Natural killer cell (primary cell): ENCODE measurements at regions not wholly inside any gene's neighbourhood (a gene's known extent, or its start where the extent isn't known, plus 50 kb on each side); places are given as distances from the start of the nearest gene placed in this dataset.
A peak's percentile ranks its signal among the peaks of the same experiment; 100 is the strongest.

Experiments
- ATAC-seq, 3 donors: fragments of 150-1000 bp in 2 of 3; fragments of 200-7000 bp in 1 of 3; cut with Tn5 transposase; 1 replicate in 1 of 3; 2 replicates in 2 of 3; pipeline ENCODE4 v1.10.0; 2021; ENCODE audit warnings: mild to moderate bottlenecking in 2 of 3, moderate library complexity in 2 of 3
- DNase-seq, 2 donors: peaks; one replicate each; pipeline versions ENCODE4 v3.0.0 to v3.0.0-alpha.2; 2013 to 2021; ENCODE audit warnings: mixed read lengths in 1 of 2
- H3K27ac ChIP-seq: one replicate; pipeline ENCODE4 v1.5.1; 2013; ENCODE audit warnings: mild to moderate bottlenecking, low read length
- H3K27me3 ChIP-seq: one replicate; pipeline ENCODE4 v1.6.1; 2013; ENCODE audit warnings: low read length; ENCODE audit not compliant: control insufficient read depth, insufficient read depth
- H3K36me3 ChIP-seq: one replicate; pipeline ENCODE4 v1.6.1; 2013; ENCODE audit warnings: low read length; ENCODE audit not compliant: control insufficient read depth, insufficient read depth
- H3K4me1 ChIP-seq: one replicate; pipeline ENCODE4 v1.6.1; 2013; ENCODE audit warnings: low read length; ENCODE audit not compliant: control insufficient read depth, insufficient read depth
- H3K4me3 ChIP-seq: one replicate; pipeline ENCODE4 v1.5.1; 2013; ENCODE audit warnings: low read length
- H3K9me3 ChIP-seq: one replicate; pipeline ENCODE4 v1.6.1; 2013; ENCODE audit warnings: low read length; ENCODE audit not compliant: control insufficient read depth, insufficient read depth
- H3K27ac Mint-ChIP-seq, 2 donors: one replicate each; pipeline ENCODE4 v1.8.0; 2022; ENCODE audit warnings: mild to moderate bottlenecking in 2 of 2, mixed read lengths in 2 of 2, moderate library complexity in 1 of 2
- H3K27me3 Mint-ChIP-seq, 2 donors: one replicate each; pipeline ENCODE4 v1.8.0; 2022; ENCODE audit warnings: low read depth in 2 of 2, mixed read lengths in 2 of 2
- H3K36me3 Mint-ChIP-seq: one replicate; pipeline ENCODE4 v1.8.0; 2022; ENCODE audit warnings: mixed read lengths
- H3K4me1 Mint-ChIP-seq, 2 donors: one replicate each; pipeline ENCODE4 v1.8.0; 2022; ENCODE audit warnings: mixed read lengths in 2 of 2
- H3K4me3 Mint-ChIP-seq: one replicate; pipeline ENCODE4 v1.8.0; 2022; ENCODE audit warnings: mild to moderate bottlenecking, moderate library complexity, mixed read lengths
- H3K9me3 Mint-ChIP-seq, 2 donors: one replicate each; pipeline ENCODE4 v1.8.0; 2022; ENCODE audit warnings: mixed read lengths in 2 of 2
- CTCF ChIP-seq: fragments of 200-600 bp; IDR thresholded peaks from one replicate; pipeline ENCODE4 v1.8.0; 2022; ENCODE audit warnings: antibody characterized with exemption
- WGBS: methylation state at CpG from one replicate; pipeline ENCODE4 v1.1.7; 2013; ENCODE audit warnings: missing lambda C conversion rate; ENCODE audit not compliant: insufficient coverage; 5-methylcytosine and 5-hydroxymethylcytosine counted together
- intact Hi-C: fragments of 100-400 bp; cut with micrococcal nuclease; formaldehyde crosslinking; loops from one replicate; pipeline ENCODE4 v1.14.2; 2022

GRCh38 chr20:60650087-60650486, 602.0 kb upstream of the CDH4 start:
- TF ChIP-seq CTCF, result no peak
- no peaks in the 10 kb centered on the region for H3K9me3 ChIP-seq
- WGBS, result 96% methylated on average over 10 of the region's 10 CpGs
- Mint-ChIP-seq H3K4me3 (no peak overlapping the region), H3K9me3 (no peaks in the 10 kb centered on the region), H3K27me3 (peaks cover 8 to 19% of the 10 kb centered on the region in 2 donors), H3K36me3 (no peaks in the 10 kb centered on the region), H3K27ac (no peak overlapping the region), H3K4me1 (no peaks in the 10 kb centered on the region)
- intact Hi-C loops, result no loop called here
- no peaks in the 10 kb centered on the region for H3K4me1 ChIP-seq
- ATAC-seq (peak in 1 of 3 donors; percentile 33), DNase-seq (no peak)
- no peaks in the 10 kb centered on the region for H3K36me3 ChIP-seq
- no peak overlapping the region for H3K4me3 ChIP-seq
- H3K27ac ChIP-seq, result no peak overlapping the region
- H3K27me3 ChIP-seq, result no peaks in the 10 kb centered on the region

- H3K27ac Mint-ChIP-seq, result no peak overlapping the region
- TF ChIP-seq CTCF, result no peak
Observed at GRCh38 chr20:60652046-60652445, 600.0 kb upstream of the CDH4 start.

GRCh38 chr20:60652615-60653014, 599.4 kb upstream of the CDH4 start:
- H3K27me3 ChIP-seq, result no peaks in the 10 kb centered on the region
- H3K36me3 ChIP-seq, result no peaks in the 10 kb centered on the region
- no peak overlapping the region for H3K27ac ChIP-seq
- Mint-ChIP-seq H3K27ac (no peak overlapping the region), H3K4me1 (no peaks in the 10 kb centered on the region), H3K4me3 (no peak overlapping the region), H3K36me3 (no peaks in the 10 kb centered on the region), H3K9me3 (no peaks in the 10 kb centered on the region), H3K27me3 (peaks cover 15 to 22% of the 10 kb centered on the region in 2 donors)
- H3K4me1 ChIP-seq, result no peaks in the 10 kb centered on the region
- DNase-seq (no peak), ATAC-seq (no peak)
- no peak overlapping the region for H3K4me3 ChIP-seq
- WGBS, result 77% methylated on average over 4 of the region's 4 CpGs
- TF ChIP-seq CTCF, result no peak
- no peaks in the 10 kb centered on the region for H3K9me3 ChIP-seq
- intact Hi-C loops, result no loop called here

More at GRCh38 chr20:60652046-60652445, 600.0 kb upstream of the CDH4 start:
- ATAC-seq, result no peak
- H3K27ac ChIP-seq, result no peak overlapping the region
- H3K27me3 ChIP-seq, result no peaks in the 10 kb centered on the region
- H3K4me3 ChIP-seq, result no peak overlapping the region
- Mint-ChIP-seq H3K9me3 (no peaks in the 10 kb centered on the region), H3K36me3 (no peaks in the 10 kb centered on the region), H3K4me3 (no peak overlapping the region), H3K4me1 (no peaks in the 10 kb centered on the region), H3K27me3 (peaks cover 12 to 20% of the 10 kb centered on the region in 2 donors)
- H3K4me1 ChIP-seq, result no peaks in the 10 kb centered on the region
- WGBS, result 75% methylated on average over 1 of the region's 2 CpGs
- DNase-seq, result no peak
- intact Hi-C loops, result no loop called here
- H3K36me3 ChIP-seq, result no peaks in the 10 kb centered on the region
- no peaks in the 10 kb centered on the region for H3K9me3 ChIP-seq

- DNase-seq (no peak), ATAC-seq (no peak)
- no peaks in the 10 kb centered on the region for H3K9me3 ChIP-seq
- H3K27ac ChIP-seq, result no peak overlapping the region
- Mint-ChIP-seq H3K27me3 (peaks cover 15 to 22% of the 10 kb centered on the region in 2 donors), H3K4me1 (no peaks in the 10 kb centered on the region), H3K27ac (no peak overlapping the region), H3K36me3 (no peaks in the 10 kb centered on the region), H3K9me3 (no peaks in the 10 kb centered on the region), H3K4me3 (no peak overlapping the region)
- intact Hi-C loops, result no loop called here
- TF ChIP-seq CTCF, result no peak
- H3K36me3 ChIP-seq, result no peaks in the 10 kb centered on the region
- H3K4me1 ChIP-seq, result no peaks in the 10 kb centered on the region
- H3K4me3 ChIP-seq, result no peak overlapping the region
- 65% methylated on average over 1 of the region's 2 CpGs for WGBS
- H3K27me3 ChIP-seq, result no peaks in the 10 kb centered on the region
Observed at GRCh38 chr20:60653111-60653845, 598.8 kb upstream of the CDH4 start.
